ENCODE measurements at regions not wholly inside any gene's neighbourhood (a gene's known extent, or its start where the extent isn't known, plus 50 kb on each side); places are given as distances from the start of the nearest gene placed in this dataset.
"Not testable (repeated sequence)": the region's sequence is repeated elsewhere in the genome, so short reads cannot be mapped to it uniquely, and the experiment has no call there.

- DNase-seq, result no peak
These were observed 450.9 kb upstream of the MYT1L start for GRCh38 chr2:2782007-2782406.

GRCh38 chr2:2779727-2780126 lies 448.7 kb upstream of the MYT1L start:
- DNase-seq, result no peak

GRCh38 chr2:2777876-2778275 lies 446.8 kb upstream of the MYT1L start:
- no peak for DNase-seq

GRCh38 chr2:2777213-2777612 lies 446.1 kb upstream of the MYT1L start:
- DNase-seq, result no peak

GRCh38 chr2:2775018-2775417 lies 443.9 kb upstream of the MYT1L start:
- no peak for DNase-seq

GRCh38 chr2:2773692-2774091 lies 442.6 kb upstream of the MYT1L start:
- DNase-seq, result no peak

- DNase-seq, result not testable (repeated sequence)
These were observed 442.0 kb upstream of the MYT1L start for GRCh38 chr2:2773080-2773479.

GRCh38 chr2:2771721-2772411 lies 440.8 kb upstream of the MYT1L start:
- no peak for DNase-seq

GRCh38 chr2:2769481-2770431 lies 438.7 kb upstream of the MYT1L start:
- DNase-seq, result no peak

GRCh38 chr2:2768476-2768875 lies 437.4 kb upstream of the MYT1L start:
- no peak for DNase-seq

- no peak for DNase-seq
These were observed 436.8 kb upstream of the MYT1L start for GRCh38 chr2:2767837-2768236.

- no peak for DNase-seq
These were observed 434.9 kb upstream of the MYT1L start for GRCh38 chr2:2765839-2766495.

GRCh38 chr2:2765176-2765800 lies 434.2 kb upstream of the MYT1L start:
- no peak for DNase-seq

GRCh38 chr2:2764739-2765138 lies 433.7 kb upstream of the MYT1L start:
- no peak for DNase-seq

- no peak for DNase-seq
These were observed 432.9 kb upstream of the MYT1L start for GRCh38 chr2:2764001-2764355.

GRCh38 chr2:2763351-2764000 lies 432.4 kb upstream of the MYT1L start:
- no peak for DNase-seq

GRCh38 chr2:2762913-2763312 lies 431.8 kb upstream of the MYT1L start:
- no peak for DNase-seq

GRCh38 chr2:2762166-2762908 lies 431.3 kb upstream of the MYT1L start:
- DNase-seq, result no peak

GRCh38 chr2:2758793-2759367 lies 427.8 kb upstream of the MYT1L start:
- DNase-seq, result no peak

GRCh38 chr2:2757764-2758163 lies 426.7 kb upstream of the MYT1L start:
- no peak for DNase-seq

- no peak for DNase-seq
These were observed 425.8 kb upstream of the MYT1L start for GRCh38 chr2:2756886-2757285.

GRCh38 chr2:2755990-2756389 lies 424.9 kb upstream of the MYT1L start:
- DNase-seq, result no peak

All from activated T-cell treated with anti-CD3 and anti-CD28 coated beads for 4 hours (primary cell).